Daoy (cell line): ENCODE measurements at regions not wholly inside any gene's neighbourhood (a gene's known extent, or its start where the extent isn't known, plus 50 kb on each side); places are given as distances from the start of the nearest gene placed in this dataset.
"Not testable (repeated sequence)": the region's sequence is repeated elsewhere in the genome, so short reads cannot be mapped to it uniquely, and the experiment has no call there.

ENCODE experiments used
- DNase-seq: peaks from one replicate; pipeline ENCODE4 v3.0.0-alpha.2; 2015; ENCODE audit warnings: low read depth

DNA sequence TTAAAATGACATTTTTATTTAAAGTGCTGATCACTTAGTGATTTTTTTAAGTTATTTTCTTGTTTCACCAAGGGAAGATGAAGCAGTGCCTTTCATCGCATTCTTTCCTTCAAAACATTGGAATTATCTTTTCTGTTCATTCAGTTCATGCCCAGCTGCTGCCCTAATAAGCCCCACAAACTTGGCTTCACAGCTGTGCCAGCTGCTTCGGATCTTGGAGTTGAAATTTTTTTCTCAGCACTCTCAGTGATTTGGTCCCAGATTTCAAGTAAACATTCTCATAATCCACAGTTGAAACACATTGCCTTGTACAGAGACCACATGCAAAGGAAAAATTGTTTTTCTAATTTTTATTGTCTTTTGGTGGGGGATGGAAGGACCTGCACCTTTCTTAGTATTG is 353.3 kb upstream of the LRP1B start:
- no peak for DNase-seq

DNA sequence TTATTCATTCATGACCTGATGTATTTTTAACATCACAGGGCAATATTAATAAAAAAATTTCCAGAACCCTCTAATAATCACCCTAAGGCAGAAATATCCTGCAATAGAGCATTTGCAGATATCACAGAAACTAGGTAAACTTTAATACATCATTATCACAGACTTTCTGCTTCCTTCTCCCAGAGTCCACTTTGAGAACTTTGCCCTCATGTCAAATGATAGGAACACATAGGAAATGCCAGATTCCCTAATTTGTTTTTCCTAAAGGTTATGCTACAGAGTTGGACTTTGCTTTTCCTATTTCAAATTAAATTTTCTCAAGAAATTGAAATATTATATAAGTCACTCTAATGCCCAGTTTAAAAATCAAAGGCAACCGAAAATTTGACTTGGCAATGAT is 352.8 kb upstream of the LRP1B start:
- DNase-seq = no peak

DNA sequence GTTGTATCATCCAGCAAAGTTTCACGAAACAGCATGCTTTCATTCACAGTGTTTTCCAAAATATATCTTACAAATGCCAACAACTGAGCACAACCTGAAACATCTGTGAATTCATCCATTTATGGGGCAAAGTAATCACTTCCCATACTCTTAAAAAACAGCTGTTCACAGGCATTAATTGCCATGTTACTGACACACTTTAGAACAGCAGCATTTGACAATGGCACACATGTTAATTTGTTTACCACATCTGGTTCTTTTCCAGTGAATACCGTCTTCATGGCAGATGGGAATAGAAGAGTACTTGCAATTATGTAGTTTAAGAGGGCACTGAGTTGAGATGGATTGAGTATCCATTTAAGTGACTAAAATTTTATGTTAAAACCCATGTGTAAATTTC is 347.4 kb upstream of the LRP1B start:
- no peak for DNase-seq

DNA sequence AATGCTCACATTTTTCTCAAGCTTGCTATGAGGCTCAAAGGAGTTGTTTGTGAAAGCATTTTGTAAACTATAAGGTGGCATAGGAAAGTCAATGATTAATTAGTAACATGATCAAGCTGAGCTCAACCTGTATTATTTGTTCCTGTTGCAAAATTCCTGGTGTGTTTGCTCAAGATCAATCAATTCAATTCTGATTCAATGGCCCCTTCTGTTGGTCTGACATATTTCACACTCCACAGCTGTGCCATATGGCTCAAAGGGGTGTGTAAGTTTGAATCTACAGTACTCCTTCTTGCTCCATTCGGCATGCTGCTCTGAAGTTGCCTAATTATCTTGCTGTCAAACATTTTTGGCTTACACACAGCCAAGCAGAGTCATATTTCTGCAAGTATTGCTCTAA is 341.6 kb upstream of the LRP1B start:
- no peak for DNase-seq

DNA sequence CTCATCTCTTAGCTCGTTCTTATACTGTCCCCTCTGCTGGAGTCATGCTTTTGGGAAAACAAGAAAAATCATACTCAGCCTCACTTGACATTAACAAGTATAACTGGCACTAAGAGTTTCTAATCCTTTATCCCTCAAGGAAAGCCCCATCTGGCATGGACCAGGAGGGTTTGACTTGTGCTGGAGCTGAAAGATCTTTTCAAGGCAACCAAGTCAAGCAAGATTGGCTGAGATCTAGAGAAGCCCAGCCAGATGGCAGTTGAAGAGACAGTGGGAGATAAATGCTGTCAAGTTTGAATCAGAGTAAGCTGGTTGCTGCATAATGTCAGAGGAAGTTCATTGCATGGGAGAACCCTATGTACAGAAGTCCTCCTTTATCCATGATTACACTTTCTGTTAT is 336.5 kb upstream of the LRP1B start:
- no peak for DNase-seq

DNA sequence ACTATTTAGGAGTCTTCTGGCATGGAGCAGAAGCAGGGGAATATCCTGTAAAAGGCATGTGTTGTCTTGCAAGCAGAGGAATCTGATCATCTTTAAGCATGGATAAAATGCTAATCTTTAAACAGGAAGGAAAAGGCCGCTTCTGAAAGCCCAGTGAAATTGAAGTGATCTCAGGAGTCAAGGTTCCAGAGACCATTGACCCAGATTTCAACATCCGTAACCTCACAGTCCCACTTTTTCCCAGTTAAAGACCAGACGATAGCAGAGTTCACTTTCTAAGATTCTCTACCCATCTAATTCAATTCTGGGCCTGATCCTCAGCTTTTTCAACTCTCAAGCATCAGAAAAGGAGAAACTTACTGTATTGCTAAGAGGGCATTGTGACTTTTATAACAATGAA is 332.2 kb upstream of the LRP1B start:
- no peak for DNase-seq

DNA sequence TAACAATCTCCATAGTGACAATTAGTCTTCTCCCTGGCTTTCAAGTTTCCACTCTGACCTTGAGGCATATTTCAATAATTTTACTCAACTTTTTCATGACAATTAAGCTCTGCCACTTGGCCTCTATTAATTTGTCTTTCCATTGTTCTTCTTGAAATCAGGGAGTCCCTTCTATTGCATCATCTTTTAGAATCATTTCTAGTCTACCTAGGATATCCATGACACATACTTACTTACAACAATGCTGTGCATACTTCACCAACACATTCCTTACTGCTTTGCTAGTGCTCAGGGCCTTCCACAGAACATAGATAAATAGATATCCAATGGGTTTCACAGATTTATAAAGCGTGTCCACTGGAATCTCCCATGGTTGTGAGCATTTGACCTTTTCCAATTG is 331.5 kb upstream of the LRP1B start:
- DNase-seq = no peak

DNA sequence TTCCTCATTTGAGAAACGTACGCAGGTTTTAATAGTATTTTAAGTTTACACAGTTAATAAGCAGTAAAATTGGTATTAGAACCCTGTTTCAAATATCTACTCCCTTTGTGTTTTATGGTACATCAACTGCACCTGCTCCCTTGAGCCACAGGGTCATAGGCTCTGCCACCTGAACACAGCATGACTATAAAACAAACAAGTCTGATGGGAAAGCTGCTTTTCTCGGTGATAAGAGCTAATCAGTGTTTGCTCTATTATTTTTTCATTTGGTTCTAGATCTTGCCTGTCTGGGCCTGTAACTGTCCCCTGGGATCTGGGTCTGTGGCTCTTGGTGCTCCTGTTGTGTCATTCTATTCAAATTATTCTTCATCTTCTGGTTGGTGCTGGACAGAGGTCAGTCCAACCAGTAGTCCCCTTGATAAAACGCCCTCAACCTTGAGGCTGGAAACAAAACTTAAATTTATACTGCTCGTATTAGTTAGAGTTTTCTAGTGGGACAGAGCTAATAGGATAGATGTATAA is 314.8 kb upstream of the LRP1B start:
- DNase-seq = no peak

DNA sequence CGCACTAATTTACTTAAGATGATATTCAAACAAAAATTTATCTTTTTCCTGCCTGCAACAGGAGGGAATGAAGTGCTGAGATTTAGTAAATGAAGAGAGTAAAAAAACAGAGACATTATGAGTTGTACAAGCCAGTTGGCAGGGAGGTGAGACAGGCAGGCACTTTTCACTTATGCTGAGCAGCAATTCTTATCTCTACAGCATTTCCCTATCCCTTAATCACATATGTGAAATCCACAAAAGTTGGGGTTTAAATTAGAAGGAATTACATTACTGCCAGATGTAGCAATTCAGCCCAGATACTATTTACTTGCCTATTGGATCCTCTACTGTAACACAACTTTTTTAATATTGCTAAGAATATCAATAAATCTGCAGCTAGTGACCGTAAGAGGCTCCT is 314.2 kb upstream of the LRP1B start:
- DNase-seq = no peak

DNA sequence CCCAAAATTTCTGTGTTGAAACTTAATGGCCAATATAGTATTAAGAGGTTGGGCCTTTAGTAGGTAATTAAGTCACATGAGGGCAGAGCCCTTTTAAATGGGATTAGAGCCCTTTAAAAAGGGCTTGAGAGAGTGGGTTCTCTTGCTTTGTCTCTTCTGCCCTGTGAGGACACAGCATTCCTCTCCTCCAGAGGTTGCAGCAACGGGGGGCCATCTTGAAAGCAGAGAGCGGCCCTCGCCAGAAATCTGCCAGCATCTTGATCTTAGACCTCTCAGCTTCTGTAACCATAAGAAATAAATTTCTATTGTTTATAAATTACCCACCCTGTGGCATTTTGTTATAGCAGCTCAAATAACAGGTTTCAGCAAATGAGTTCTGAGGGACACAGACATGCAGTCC is 305.0 kb upstream of the LRP1B start:
- DNase-seq = no peak

DNA sequence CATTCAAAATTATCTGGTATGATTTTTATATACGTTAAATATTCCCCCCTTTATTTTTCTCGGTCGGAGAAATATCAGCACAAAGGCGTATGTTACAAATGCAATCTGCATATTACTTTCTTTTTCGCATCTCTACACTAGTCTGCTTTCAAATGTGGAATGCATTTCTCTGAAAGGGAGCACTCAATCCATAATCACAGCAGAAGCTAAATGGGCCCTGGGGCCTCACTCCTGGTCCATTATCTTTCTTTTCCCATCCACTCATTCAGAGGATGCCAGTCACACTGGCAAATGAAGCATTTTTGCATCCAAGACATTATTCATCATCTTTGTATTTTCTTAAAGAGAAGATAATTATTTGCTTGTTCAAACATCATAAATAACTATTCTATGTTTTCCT is 295.2 kb upstream of the LRP1B start:
- DNase-seq = no peak

DNA sequence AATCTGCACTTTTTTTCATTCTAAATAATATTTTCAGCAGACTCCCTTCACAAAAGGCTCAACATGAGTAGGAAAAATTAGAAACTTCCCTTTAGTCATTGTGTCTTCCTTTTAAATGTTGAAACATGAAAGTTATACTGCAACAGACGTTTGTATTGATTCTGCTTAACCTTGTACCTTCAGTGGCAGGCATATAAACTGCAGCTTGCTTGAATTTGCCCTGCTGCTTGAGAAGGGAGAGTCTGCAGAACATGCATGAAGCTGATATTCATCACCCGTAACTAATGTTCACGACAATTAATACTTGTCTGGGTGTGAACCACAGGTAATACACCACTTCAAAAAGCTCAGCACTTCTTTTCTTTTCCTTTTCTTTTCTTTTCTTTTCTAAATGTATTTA is 294.7 kb upstream of the LRP1B start:
- no peak for DNase-seq

DNA sequence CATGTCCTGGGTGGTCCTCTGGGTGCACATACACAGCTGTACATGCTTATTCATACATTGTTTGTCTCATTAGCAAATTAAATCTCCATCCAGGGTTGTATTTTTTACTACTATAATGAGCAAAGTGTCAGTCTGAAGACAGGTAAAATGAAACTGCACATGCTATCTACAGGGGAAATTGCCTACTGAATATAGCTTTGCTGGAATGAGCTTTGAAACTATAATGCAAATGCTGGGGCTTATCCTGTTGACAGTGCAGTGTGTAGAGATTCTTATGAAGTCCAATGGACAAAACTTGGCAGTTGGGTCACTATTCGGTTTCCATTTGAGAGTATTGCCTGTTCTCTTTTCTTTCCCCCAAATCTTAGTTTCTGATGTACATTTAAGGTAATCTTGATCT is 292.8 kb upstream of the LRP1B start:
- no peak for DNase-seq

DNA sequence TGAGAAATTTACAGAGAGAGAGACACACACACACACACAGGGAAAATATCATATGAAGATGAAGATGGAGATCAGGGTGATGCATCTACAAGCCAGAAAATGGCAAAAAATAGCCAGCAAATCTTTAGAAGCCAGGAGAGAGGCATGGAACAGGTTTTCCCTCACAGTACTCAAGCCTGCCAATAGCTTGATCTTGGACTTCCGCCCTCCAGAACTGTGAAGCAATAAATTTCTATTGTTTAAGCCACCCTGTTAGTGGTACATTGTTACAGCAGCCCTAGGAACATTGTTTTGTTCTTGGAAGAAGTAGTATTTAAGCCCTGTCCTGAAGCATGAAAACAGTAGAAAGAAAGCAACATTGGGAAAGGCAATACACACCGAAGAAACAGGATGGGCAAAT is 292.0 kb upstream of the LRP1B start:
- no peak for DNase-seq

DNA sequence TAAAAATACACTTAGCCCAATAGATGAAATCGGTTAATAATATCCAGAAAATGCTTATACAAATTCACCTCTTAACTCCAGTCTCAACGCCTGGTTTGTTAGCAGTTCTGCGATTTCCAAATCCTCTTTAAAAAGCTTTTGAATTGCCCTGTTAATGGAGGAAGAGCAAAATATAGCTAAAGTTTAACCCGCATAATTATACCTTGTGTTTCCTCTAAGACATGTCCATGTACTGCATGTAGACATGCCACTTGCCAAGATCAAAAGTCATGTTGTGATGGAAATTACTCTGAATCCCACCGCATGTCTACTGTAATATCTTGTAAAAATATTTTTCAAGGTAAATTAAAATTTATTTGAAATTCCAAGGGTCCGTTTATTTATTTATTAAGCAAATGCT is 291.2 kb upstream of the LRP1B start:
- DNase-seq = no peak

DNA sequence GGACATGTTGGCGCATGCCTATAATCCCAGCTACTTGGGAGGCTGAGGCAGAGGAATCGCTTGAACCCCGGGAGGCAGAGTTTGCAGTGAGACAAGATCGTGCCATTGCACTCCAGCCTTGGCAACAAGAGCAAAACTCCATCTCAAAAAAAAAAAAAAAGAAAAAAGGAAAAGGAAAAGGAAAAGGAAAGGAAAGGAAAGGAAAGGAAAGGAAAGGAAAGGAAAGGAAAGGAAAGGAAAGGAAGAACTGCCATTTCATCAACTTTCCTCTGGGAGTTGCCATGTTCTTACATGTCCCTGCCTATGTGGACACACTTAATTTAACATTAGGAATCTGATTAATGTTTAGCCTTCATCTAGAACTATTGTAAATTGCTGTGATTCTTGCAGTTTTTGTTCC is 287.9 kb upstream of the LRP1B start:
- not testable (repeated sequence) for DNase-seq

DNA sequence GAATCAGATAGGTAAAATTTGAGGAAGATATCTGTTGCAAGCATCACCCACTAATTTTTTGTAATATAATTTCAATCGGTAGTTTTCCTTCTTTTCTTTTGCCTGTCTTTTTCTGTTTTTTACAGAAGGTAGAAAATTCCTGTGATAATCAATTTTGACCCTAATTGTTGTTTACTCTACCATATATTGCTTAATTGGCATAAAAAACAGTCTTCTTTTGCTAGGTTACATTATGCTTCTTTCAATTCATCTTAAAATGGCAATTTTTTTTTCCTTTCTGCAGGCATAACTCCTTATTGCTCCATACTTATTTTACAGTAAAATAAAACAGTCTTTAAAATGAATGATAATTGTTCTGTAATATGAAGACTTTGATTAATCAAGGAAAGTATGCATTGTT is 286.2 kb upstream of the LRP1B start:
- no peak for DNase-seq

DNA sequence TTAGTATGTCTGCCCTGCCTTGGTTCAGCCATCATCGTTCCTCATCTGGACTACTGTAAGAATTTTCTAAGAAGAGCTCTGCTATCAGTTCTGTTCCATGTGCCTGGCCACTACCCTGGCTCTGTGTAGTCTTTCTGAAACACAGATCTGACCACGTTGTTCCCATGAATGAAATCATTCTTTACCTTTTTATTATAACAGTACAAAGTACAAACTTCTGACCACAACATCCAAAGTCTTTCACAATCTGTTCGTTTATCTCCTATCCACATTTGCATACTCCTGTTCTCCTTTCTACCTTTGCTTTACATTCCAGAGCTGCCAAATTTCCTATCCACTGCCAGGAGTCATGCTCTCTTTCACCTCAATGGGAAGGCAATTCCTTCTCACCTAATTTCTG is 284.6 kb upstream of the LRP1B start:
- no peak for DNase-seq

DNA sequence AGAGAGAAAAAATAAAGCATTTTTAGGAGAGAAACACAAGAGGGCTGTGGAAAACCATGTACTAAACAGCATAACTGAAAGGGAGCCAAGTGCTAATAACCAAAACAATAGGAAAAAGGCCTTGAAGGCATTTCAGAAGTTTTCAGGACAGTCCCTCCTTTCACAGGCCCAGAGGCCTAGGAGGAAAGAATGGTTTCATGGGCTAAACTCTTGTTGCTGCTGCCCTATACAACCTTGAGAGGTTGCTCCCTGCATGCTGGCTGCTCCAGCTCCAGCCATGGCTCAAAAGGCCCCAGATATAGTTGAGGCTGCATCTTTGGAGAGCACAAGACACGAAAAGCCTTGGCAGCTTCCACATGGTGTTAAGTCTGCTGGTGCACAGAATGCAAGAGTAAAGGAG is 267.4 kb upstream of the LRP1B start:
- DNase-seq = no peak

DNA sequence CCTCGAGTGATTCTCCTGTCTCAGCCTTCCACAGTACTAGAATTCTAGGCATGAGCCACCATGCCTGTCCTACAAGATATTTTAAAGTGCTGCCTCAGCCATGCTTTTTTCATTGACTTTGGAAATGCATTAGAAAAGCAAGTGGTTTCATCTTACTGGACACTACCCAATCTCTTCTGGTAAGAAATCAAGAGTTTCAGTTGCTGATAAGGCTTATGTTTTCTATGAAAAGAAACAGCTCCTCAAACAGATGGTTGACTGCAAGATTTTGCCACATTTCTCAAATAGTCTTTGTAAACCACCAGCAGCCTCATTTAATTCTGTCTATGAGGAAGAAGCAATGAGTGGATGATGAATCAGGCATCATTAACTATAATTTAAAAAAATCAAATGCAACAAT is 264.5 kb upstream of the LRP1B start:
- DNase-seq = no peak

DNA sequence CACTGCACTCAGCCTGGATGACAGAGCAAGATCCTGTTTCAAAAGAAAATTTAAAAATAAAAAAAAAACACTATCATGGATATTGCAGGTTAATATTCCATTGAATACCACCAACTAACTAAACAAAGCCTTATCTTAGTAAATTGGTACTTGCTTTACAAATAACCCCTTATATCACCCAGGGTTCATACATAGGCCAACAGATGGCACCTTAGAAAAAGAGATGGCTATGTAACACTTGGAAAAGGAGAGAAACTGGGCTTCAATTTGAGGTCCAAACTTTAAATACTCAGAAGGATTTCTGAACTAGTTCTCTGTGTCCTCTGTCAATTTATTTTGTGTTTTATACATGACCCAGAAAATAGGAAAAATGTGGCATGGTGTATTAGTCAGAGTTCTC is 249.6 kb upstream of the LRP1B start:
- no peak for DNase-seq

DNA sequence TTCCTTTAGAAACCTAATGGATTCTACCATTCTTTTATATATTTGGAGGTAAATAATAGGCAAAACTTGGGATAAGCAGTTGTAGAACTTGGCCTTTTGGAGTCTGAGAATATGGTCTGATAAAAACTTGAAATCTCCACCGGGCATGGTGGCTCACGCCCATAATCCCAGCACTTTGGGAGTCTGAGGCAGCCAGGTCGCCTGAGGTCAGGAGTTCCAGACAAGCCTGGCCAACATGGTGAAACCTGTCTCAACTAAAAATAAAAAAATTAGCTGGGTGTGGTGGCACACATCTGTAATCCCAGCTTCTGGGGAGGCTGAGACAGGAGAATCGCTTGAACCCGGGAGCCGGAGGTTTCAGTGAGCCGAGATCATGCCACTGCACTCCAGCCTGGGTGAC is 231.3 kb upstream of the LRP1B start:
- not testable (repeated sequence) for DNase-seq

DNA sequence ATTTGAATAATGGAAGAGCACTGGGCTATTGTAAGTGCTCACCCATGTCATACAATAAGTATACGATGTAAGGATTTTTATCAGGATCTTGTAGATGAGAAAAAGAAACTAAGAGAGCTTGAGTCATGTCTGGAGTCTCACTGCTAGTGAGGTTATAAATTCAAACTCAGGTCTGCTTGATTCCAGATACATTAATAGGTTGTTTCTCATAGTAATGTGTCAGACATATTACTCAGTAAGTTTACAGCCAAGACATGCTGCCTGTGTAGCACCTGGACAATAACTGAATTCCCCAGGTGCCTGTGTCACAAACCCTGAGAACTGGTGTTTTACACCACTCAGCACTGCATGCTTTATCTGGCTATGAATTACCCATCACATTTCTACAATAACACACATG is 216.9 kb upstream of the LRP1B start:
- DNase-seq = no peak

DNA sequence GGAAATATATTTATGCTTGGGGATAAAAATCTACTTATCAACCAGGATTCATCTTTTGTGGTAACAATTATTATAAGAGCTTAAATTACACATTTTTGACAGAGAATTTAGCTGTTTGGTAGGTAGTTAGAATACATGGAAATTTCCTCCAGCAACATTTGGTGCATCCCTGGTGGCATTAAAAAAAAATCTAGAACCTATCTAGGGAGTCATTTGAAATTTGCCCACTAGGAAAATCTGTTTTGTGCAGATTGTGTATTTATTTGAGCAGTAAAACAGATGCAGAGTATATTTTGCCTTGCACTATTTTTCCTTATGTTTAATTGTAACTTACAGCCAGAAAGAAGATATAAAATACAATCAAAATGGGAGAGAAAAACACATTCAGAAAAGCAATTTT is 208.4 kb upstream of the LRP1B start:
- no peak for DNase-seq

DNA sequence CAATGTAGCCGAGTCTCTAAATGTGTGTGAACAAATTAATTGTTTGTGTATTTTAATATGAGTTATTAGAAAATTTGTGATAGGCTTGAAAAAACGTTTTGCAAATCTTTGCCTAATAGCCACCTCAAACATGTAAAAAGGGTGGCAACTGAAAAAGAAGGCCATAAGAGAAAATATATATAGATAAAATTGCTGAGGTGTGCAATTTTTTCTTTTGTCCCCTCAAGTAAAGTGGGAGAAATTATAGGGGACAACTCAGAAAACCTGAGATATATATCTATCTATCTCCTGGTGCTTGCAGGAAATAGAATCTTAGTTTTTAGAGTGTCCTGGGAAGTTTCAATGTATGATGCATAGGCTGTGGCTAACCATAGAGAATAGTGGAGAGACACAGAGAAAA is 201.4 kb upstream of the LRP1B start:
- DNase-seq = no peak
